ENCODE measurements at regions not wholly inside any gene's neighbourhood (a gene's known extent, or its start where the extent isn't known, plus 50 kb on each side); places are given as distances from the start of the nearest gene placed in this dataset.

DNA sequence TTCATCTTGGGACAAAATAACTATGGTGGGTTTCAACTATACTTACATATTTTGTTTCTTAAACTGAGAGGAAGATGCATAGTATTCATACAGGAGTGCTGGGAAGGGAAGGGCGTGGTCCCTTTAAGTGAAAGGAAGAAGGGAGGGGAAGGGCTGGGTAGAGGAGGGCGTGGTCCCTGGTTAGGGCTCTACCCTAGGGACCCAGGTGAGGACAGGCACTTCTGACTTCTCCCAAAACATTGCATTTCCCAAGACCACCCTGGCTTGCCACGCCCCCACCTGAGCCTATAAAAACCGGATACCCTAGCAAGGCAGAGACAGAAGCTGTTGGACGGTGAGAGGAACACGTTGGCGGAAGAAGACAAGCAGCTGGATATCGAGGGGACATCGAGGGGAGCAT is 157.6 kb upstream of the PLXNA4 start:
- no peak for DNase-seq (ENCODE audit: low read depth)

DNA sequence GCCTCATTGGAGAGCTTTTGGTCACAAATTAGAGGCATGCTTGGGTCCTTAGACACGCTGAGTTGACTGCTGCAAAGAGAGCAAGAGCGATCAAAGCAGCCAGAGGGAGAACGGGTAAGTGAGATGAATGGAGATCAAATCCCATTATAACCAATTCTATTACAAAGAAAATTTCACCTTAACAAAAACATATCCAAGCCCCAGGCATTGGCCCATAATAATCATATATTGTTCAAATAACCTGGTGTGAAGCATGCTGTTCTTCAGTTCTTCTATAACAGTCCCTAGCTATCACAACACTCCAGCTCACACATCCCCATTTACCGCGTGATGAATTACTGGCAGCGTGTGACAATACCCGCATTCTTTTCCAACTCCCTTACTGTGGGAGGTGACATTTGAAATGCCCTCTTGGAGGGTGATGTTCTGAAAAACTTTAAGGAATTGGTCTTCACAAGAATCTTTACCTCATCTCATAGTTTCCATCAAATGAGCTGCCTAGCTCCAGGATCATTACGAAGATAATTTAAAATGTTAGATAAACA is 156.1 kb upstream of the PLXNA4 start:
- DNase-seq (ENCODE audit: low read depth), result no peak

GRCh38 chr7:132730105-132730504 is 153.8 kb upstream of the PLXNA4 start:
- DNase-seq (ENCODE audit: low read depth), result no peak

- peak; percentile 29 for DNase-seq (ENCODE audit: low read depth)
These were observed 147.3 kb upstream of the PLXNA4 start for GRCh38 chr7:132723506-132724081.

- DNase-seq (ENCODE audit: low read depth), result no peak
These were observed 144.6 kb upstream of the PLXNA4 start for GRCh38 chr7:132720835-132721234.

GRCh38 chr7:132713893-132714292 is 137.6 kb upstream of the PLXNA4 start:
- peak; percentile 26 for DNase-seq (ENCODE audit: low read depth)

GRCh38 chr7:132709971-132710567 is 133.8 kb upstream of the PLXNA4 start:
- DNase-seq (ENCODE audit: low read depth), result peak; percentile 26

DNA sequence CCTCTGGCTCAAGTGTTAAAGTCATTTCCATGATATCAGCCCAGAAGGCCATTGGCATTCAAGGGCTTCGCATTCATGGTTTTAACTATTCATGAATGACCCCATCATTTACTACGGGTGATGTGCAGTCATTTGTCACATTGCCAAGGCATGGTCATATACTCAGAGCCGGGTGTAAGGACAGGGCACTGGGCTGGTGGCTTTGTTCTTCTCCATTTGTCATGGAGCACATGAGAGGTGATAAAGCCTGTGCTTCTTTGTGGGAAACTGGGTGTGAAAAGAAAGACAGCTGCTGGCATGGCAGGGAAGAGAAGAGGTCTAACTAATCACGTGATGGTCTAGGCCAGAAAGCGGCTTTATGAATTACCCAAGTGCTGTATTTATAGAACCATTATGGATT is 132.2 kb upstream of the PLXNA4 start:
- DNase-seq (ENCODE audit: low read depth), result no peak

- no peak for DNase-seq (ENCODE audit: low read depth)
These were observed 128.9 kb upstream of the PLXNA4 start for GRCh38 chr7:132705146-132705545.

- no peak for DNase-seq (ENCODE audit: low read depth)
These were observed 127.5 kb upstream of the PLXNA4 start for GRCh38 chr7:132703742-132704141.

GRCh38 chr7:132697003-132697402 is 120.7 kb upstream of the PLXNA4 start:
- DNase-seq (ENCODE audit: low read depth), result no peak

DNA sequence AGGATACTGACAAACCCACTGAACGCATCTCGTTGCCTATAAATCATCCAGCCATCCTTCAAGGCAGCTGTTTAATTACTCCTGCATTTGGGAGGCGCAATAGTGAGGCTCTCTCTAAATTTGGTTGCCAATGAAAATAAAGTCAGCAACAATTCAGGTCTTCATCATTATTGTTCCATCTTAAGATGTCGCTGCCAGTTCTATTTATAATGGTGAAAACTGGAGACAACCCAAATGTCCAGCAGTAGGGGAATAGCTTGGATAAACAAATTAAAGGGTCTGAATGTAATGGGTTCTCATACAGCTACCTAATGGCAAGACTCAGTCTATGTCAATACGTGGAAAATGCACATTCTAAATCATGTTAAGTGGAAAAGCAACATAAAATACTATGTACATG is 120.1 kb upstream of the PLXNA4 start:
- no peak for DNase-seq (ENCODE audit: low read depth)

DNA sequence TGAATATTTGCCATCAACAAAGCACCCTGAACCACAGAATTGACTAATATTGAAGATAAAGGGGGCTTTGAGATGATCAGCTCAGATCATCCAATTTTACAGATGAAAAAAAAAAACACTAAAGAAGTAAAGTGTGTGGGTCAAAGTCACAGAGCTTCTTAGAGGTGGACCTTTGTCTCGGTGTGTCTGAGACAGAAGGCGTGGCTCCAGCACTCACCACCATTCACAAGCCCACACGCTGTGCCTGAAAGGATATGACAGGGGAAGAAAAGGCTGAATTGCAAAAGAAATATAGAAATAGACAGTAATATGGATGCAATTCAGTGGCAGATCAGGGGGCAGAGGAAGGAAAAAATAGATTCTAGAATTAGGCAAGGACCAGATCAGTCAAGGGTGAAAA is 114.9 kb upstream of the PLXNA4 start:
- DNase-seq (ENCODE audit: low read depth), result no peak

- DNase-seq (ENCODE audit: low read depth), result no peak
These were observed 113.9 kb upstream of the PLXNA4 start for GRCh38 chr7:132690174-132690573.

DNA sequence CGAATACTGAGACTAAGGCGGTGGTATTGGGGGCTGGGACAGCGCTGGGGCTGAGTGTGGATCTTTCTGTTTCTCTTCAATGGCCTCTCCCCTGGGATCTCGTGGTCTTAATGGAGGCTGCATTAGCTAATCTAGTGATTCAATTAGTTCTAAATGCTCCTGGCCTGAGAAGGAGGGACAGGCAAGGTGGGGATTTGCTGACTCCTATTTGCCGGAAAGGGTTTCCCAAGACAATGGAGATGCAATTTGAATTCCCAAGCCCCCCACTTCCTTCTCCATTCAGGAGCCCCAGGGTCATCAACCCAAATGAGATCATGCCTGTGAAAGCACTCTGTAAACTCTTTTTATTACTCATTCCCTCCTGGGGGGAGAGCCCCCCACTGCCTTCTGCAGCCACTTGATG is 111.7 kb upstream of the PLXNA4 start:
- DNase-seq (ENCODE audit: low read depth), result no peak

- DNase-seq (ENCODE audit: low read depth), result no peak
These were observed 110.7 kb upstream of the PLXNA4 start for GRCh38 chr7:132687016-132687415.

DNA sequence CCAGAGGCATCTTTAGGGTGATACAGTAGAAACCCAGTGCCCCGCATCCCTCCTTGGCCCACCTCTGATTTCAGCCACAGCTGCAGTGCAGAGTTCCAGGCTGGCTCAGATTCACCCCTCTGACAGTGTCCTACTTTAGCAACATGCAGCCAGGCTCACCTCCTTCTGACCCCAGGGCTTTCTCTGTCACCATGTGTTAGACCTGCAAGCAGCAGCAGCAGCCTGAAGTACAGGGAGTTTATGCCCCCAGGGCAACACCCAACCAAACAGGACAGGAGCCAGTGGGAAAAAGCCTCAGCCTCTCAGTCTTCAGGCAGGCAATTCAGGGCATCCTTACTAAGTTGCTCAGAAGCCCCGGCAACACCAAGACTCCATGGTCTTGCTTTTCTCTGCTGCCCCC is 109.0 kb upstream of the PLXNA4 start:
- peak; percentile 11 for DNase-seq (ENCODE audit: low read depth)

DNA sequence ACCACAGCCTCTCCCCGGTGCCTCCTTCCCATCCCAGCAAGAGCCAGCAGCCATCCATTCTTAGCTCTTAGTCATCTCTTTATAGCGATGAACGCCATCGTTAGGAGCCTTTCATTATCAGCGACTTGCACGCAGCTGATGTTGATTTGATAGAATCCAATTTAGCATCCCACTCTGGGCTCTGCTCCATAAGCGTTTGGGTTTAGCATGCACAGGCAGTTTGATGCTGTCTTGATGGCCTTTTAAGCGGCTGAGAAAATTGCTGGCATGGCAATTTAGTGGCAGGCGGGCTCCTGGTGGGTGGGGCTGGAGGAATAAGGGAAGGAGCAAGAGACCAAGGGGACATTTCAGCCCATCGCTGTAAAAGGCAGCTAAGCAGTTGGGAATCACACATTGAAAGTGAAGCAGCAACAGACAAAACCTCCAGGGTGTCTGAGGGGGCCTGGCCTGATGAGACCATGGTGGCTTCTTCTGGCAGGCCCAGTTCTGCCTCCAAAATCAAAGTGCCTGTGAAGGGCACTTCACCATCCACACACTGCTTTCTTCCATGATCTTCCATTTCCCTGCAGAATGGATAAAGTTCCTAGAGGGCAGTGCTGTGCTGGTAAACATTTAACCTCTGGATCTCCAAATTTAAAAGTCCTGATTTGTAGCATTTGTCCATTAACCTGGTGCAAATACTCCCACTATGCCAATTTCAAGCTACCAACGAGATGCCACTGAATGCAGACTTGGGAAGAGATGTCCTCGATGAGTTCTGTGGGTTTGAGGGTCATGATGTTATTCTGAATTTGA is 107.8 kb upstream of the PLXNA4 start:
- DNase-seq (ENCODE audit: low read depth), result no peak

DNA sequence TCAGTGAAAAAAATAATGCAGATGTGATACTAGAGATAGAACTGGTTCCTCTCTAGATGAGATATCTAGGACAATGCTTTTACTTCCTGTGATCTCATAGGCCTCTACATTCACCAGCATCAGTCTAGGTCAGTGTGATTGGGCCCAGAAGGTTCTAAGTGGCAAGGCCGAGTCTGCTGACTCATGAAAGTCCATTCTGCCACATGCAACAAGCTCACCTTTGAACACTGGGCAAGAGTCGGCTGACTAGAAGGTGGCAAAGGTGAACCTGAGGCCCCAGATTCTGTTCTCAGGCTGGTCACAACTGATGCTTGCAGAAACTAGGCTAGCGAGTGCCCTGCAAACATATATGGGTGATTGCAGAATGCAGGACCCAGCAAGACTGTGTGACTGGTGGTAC is 105.7 kb upstream of the PLXNA4 start:
- no peak for DNase-seq (ENCODE audit: low read depth)

DNA sequence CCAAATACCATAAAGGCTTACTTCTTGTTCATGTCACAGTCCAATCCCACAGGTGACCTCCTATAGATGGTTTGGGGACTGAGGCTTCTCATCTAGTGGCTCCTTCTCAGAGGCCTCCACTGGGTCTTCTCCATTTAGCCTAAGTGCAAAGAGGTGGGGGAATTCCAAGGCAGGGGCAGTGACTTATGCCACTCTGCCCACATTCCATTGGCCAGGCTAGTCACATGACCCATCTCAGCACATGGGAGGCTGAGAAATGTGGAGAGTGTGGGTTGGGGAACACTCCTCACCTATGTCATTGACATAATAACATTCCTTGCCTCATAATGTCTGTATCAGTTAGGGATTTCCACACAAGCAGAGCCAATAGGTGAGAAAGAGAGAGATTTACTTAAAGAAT is 104.3 kb upstream of the PLXNA4 start:
- no peak for DNase-seq (ENCODE audit: low read depth)

DNA sequence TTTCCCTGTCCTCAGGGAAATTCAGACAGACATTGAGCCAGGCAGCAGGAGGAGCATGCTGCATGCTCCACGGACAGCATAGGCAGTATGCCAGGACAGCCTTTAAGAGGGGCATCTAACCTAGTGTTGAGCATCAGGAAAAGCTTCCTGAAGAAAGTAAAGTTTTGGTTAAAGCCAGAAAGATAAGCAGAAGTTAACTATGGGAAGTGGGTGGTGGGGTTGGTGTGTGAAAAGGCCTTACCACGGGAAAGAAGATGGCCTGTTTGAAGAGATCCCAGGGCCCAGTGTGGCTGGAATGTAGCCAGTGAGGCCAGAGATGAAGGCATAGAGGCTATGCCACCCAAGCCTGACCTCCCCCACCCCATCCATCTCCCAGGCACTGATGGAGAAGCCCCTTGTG is 102.4 kb upstream of the PLXNA4 start:
- DNase-seq (ENCODE audit: low read depth), result no peak

DNA sequence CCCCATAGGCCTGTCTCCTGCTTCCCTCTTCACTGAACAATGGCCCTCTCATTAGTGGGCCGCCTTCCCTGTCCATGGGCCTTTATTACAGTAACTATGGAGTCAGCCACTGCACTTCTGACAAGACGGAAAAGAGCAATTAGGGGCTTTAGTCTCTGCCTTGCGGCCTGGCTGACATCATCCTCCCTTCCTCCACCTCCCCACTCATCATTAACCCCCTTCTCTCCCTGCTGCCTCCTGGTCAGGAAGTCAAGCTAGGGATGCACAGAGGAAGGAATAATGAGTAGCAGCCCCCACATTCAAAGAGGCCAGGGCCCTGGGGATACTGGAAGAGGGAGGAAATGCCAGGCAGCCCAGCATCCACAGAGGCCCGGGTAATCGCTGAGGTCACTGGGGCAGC is 101.6 kb upstream of the PLXNA4 start:
- DNase-seq (ENCODE audit: low read depth), result peak; percentile 52

Measured in RPMI7951 (cell line).